AG04450 (cell line): ENCODE measurements at regions not wholly inside any gene's neighbourhood (a gene's known extent, or its start where the extent isn't known, plus 50 kb on each side); places are given as distances from the start of the nearest gene placed in this dataset.

Experiments used
- CTCF ChIA-PET: fragments of 300-600, 350-600 bp; formaldehyde crosslinking; extraction: SDS; loops from one replicate; lab custom pipeline; 2022; ENCODE audit warnings: antibody characterized with exemption, inconsistent platforms; lab: Charles Lee
- POLR2A ChIA-PET: fragments of 350-600 bp; formaldehyde crosslinking; extraction: SDS; loops from one replicate; lab custom pipeline; 2021; ENCODE audit warnings: antibody characterized with exemption, inconsistent platforms; lab: Yijun Ruan, JAX
- DNase-seq: peaks from one replicate; pipeline ENCODE4 v3.0.0-alpha.2; 2011; ENCODE audit warnings: low read depth, low spot score
- H3K27ac ChIP-seq: one replicate; pipeline ENCODE4 v1.5.1; 2012; ENCODE audit warnings: low read depth, low read length, control low read depth
- H3K27me3 ChIP-seq: one replicate; pipeline ENCODE4 v1.6.0; 2012; ENCODE audit warnings: low read length; ENCODE audit not compliant: control insufficient read depth, insufficient read depth
- H3K4me3 ChIP-seq: 2 replicates; pipeline ENCODE4 v1.5.1; 2011; ENCODE audit warnings: mild to moderate bottlenecking, low read depth, low read length, control low read depth
- H3K9me3 ChIP-seq: 2 replicates; pipeline ENCODE4 v1.5.1; 2012; ENCODE audit warnings: low read length; ENCODE audit not compliant: control insufficient read depth, insufficient read depth
- TF ChIP-seq, protein P1 (sequence below): IDR thresholded peaks from 2 replicates; pipeline ENCODE4 v1.5.1; 2011; ENCODE audit warnings: low read depth, low read length, control low read depth, inconsistent platforms

DNA sequence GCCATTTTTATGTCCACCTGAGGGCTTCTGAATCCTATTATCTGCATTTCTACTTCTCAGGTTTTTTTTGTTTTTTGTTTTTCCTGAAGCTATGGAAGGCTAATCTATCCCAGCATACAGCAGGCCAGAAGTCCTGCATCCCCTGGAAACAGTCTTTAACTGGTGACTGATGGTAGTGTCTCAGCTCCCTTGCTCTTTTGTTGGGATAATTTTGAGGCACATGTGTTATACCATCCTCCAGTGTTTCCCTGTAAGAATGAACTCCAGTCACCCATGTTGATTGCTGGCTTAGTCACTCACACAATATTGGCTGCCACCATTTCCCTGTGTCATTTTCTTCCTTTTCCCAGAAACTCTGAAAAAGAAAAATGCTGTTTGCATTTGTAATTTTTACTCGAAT is 1094.0 kb upstream of the LRRN3 start:
- ChIA-PET CTCF (no interaction called here), POLR2A (no interaction called here)

DNA sequence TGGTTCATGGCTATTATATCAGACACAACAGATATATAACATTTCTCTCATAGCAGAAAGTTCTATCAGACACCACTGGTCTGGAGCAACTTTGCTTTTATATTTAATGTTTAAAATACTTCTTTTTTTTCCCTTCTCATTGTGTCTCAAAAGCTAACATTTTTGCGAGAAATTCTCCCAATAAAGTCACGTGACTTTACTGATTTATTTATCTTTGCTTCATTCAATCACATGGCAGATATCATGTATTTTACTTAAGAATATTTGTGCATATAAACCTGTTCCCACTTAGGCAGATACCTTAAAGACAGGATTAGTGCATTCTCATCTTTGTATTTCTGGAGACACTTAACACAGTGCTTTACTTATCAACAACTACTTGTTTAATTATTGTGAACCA is 1093.1 kb upstream of the LRRN3 start:
- TF ChIP-seq, protein P1, sequence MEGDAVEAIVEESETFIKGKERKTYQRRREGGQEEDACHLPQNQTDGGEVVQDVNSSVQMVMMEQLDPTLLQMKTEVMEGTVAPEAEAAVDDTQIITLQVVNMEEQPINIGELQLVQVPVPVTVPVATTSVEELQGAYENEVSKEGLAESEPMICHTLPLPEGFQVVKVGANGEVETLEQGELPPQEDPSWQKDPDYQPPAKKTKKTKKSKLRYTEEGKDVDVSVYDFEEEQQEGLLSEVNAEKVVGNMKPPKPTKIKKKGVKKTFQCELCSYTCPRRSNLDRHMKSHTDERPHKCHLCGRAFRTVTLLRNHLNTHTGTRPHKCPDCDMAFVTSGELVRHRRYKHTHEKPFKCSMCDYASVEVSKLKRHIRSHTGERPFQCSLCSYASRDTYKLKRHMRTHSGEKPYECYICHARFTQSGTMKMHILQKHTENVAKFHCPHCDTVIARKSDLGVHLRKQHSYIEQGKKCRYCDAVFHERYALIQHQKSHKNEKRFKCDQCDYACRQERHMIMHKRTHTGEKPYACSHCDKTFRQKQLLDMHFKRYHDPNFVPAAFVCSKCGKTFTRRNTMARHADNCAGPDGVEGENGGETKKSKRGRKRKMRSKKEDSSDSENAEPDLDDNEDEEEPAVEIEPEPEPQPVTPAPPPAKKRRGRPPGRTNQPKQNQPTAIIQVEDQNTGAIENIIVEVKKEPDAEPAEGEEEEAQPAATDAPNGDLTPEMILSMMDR: no peak
- Histone ChIP-seq H3K4me3 (no peak overlapping the region), H3K27me3 (no peaks in the 10 kb centered on the region), H3K27ac (no peak overlapping the region), H3K9me3 (no peaks in the 10 kb centered on the region)
- POLR2A ChIA-PET: no interaction called here
- CTCF ChIA-PET: no interaction called here
- DNase-seq: no peak

More for the DNA sequence above, 1094.0 kb upstream of the LRRN3 start:
- TF ChIP-seq, protein P1: no peak
- no peak overlapping the region for H3K27ac ChIP-seq
- no peak for DNase-seq
- no peaks in the 10 kb centered on the region for H3K9me3 ChIP-seq
- H3K27me3 ChIP-seq: no peaks in the 10 kb centered on the region
- H3K4me3 ChIP-seq: no peak overlapping the region

DNA sequence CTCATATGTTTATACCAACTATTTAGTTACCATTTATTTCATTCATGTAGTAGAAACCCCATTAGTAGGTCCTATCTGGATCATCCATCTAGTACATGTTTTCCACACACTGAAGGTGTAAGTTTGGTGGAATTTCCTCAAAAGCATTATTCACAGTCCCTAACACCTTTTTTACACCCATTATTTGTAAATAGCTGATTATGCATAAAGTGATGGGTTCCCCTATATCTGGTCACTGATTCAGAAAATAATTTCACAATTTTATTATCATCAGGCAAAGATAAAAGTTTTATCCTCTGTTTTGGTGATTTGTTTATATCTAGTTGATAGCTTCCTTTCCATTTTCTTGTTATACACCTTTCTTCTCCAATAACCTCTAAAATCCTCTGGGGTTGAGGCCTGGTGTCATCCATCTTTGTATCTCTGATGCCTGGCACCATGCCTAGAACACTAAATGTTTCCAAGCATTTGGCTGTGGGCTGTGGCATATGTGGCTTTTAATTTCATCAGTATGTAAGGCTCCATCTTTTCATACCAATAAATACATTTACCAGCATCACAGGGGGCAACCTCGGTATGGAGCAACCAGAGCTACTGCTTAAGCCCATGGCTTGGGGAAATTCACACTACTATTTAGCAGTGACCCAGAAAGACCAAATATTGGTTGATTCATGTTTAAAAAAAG is 1089.5 kb upstream of the LRRN3 start:
- POLR2A ChIA-PET: no interaction called here
- DNase-seq: no peak
- no peaks in the 10 kb centered on the region for H3K27me3 ChIP-seq
- no peak overlapping the region for H3K4me3 ChIP-seq
- CTCF ChIA-PET: no interaction called here
- TF ChIP-seq, protein P1: no peak
- no peak overlapping the region for H3K27ac ChIP-seq
- H3K9me3 ChIP-seq: no peaks in the 10 kb centered on the region

DNA sequence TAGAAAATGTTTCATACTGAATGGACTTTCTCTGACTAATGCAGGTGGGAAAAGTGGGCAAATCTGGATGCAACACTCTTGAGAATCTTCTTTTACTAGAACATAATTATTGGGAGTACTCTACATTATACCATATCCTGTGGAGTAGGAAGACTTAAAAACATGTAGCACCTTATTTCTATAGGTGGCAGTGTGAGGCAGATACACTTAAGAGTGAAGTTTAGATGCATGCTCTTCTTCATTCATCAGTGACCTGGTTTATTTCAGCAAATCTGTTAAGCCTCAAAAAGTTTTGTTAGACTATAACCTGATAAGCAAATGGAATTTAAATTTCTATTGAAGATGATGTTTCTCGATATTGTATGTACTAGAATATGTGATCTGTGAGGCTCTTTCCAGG is 1087.1 kb upstream of the LRRN3 start:
- Histone ChIP-seq H3K9me3 (no peaks in the 10 kb centered on the region), H3K4me3 (no peak overlapping the region), H3K27ac (no peak overlapping the region), H3K27me3 (no peaks in the 10 kb centered on the region)
- TF ChIP-seq, protein P1: no peak
- no peak for DNase-seq
- ChIA-PET CTCF (no interaction called here), POLR2A (no interaction called here)

DNA sequence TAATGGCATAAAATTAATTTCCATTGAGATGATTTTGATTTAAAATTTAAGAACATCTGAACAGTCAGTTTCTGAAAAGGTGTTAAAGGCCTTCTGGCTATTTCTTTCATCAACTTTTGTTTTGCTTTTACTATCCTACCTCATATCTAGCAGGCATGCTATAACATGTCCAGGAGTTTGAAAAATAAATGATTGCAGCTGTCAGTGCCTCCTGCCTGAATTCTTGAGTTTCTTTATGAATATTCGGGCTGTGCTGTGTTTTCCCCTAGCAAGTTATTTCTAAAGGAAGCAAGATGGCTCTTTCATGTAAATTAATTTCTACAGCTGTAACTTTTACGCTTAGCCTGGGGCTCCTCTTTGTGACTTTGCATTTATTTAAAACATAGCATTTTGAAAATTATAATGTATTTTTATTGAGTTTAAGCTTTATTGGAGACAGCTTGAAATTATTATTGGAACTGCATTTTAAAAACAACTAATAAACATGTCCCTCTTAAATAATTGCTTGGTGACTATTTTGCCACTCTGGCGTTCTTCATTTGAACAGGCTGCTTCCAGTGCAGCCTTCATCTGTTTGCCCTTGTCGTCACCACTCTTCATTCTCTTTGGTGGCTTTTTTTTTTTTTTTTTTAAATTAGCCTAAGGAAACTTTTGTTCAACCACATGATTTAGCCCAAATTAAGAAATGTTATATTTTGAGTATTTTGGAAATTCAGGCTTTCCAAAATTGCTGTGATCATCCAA is 1083.4 kb upstream of the LRRN3 start:
- Histone ChIP-seq H3K4me3 (no peak overlapping the region), H3K9me3 (no peaks in the 10 kb centered on the region), H3K27me3 (no peaks in the 10 kb centered on the region), H3K27ac (no peak overlapping the region)
- CTCF ChIA-PET: interaction anchor here (0.6 kb wide), 1 partner anchor 1092 kb away, joined by 4 read pairs; no protein-coding TSS in a partner anchor
- TF ChIP-seq, protein P1: no peak
- no peak for DNase-seq
- POLR2A ChIA-PET: interaction anchor here (0.5 kb wide), 1 partner anchor 1202 kb away, joined by 9 read pairs; no protein-coding TSS in a partner anchor
